SK-N-SH (cell line): ENCODE measurements at regions not wholly inside any gene's neighbourhood (a gene's known extent, or its start where the extent isn't known, plus 50 kb on each side); places are given as distances from the start of the nearest gene placed in this dataset.

ENCODE experiments used
- CTCF ChIA-PET: fragments of 300-600, 350-600 bp; formaldehyde crosslinking; extraction: SDS; loops from one replicate; lab custom pipeline; 2021; lab: Yijun Ruan, JAX
- POLR2A ChIA-PET: fragments of 350-600 bp; sonication (Branson Sonifier 250); formaldehyde crosslinking; extraction: SDS; loops from one replicate; lab custom pipeline; 2020; ENCODE audit warnings: antibody characterized with exemption, inconsistent platforms; lab: Yijun Ruan, JAX
- DNase-seq: peaks from one replicate; pipeline ENCODE4 v3.0.0; 2012
- H2AFZ ChIP-seq: fragments of 200-600 bp; sonication (generic); 2 replicates; pipeline ENCODE4 v1.8.1; 2016; ENCODE audit warnings: antibody characterized with exemption, mild to moderate bottlenecking, low read depth
- H3F3A ChIP-seq: fragments of 200-600 bp; sonication (generic); replicated peaks from 2 replicates; pipeline ENCODE3; 2016; ENCODE audit warnings: antibody characterized with exemption, mild to moderate bottlenecking; ENCODE audit not compliant: insufficient read depth
- H3K27ac ChIP-seq, 2 experiments: fragments of 200-500 bp in 1 of 2; fragments of 200-600 bp in 1 of 2; sonication (Bioruptor generic) in 1 of 2; sonication (generic), shearing (Covaris generic) in 1 of 2; 2 replicates each; pipeline versions ENCODE4 v1.5.1 to v1.6.1; 2014 to 2016; ENCODE audit warnings: low read depth in 2 of 2, inconsistent platforms in 1 of 2, low read length in 1 of 2, mild to moderate bottlenecking in 1 of 2, mixed read lengths in 1 of 2
- H3K27me3 ChIP-seq: fragments of 200-600 bp; sonication (generic), shearing (Covaris generic); 2 replicates; pipeline ENCODE4 v1.6.1; 2016; ENCODE audit warnings: mixed run types; ENCODE audit not compliant: insufficient read depth
- H3K36me3 ChIP-seq, 2 experiments: fragments of 200-500 bp in 1 of 2; fragments of 200-600 bp in 1 of 2; sonication (Bioruptor generic) in 1 of 2; sonication (generic) in 1 of 2; replicated peaks in 1 of 2; 2 replicates each; pipeline versions ENCODE3 to v1.5.1; 2014 to 2016; ENCODE audit warnings: low read length in 1 of 2, mild to moderate bottlenecking in 1 of 2; ENCODE audit not compliant: insufficient read depth in 2 of 2, control insufficient read depth in 1 of 2
- H3K4me1 ChIP-seq, 2 experiments: fragments of 200-500 bp in 1 of 2; fragments of 200-600 bp in 1 of 2; sonication (Bioruptor generic) in 1 of 2; sonication (generic), shearing (Covaris generic) in 1 of 2; 2 replicates each; pipeline versions ENCODE4 v1.5.1 to v1.6.1; 2014 to 2016; ENCODE audit warnings: low read depth in 1 of 2, low read length in 1 of 2, mixed run types in 1 of 2; ENCODE audit not compliant: insufficient read depth in 2 of 2, control insufficient read depth in 1 of 2
- H3K4me2 ChIP-seq: fragments of 200-600 bp; sonication (generic), shearing (Covaris generic); 2 replicates; pipeline ENCODE4 v1.6.1; 2017; ENCODE audit warnings: mixed run types
- H3K4me3 ChIP-seq, 2 experiments: fragments of 200-500 bp in 1 of 2; fragments of 200-600 bp in 1 of 2; sonication (Bioruptor generic) in 1 of 2; sonication (generic), shearing (Covaris generic) in 1 of 2; 2 replicates each; pipeline versions ENCODE4 v1.5.1 to v1.8.1; 2014 to 2016; ENCODE audit warnings: low read depth in 2 of 2, inconsistent platforms in 1 of 2, low read length in 1 of 2, mild to moderate bottlenecking in 1 of 2, mixed read lengths in 1 of 2, moderate library complexity in 1 of 2
- H3K79me2 ChIP-seq: fragments of 200-600 bp; sonication (generic); 2 replicates; pipeline ENCODE4 v1.8.1; 2017; ENCODE audit warnings: mild to moderate bottlenecking; ENCODE audit not compliant: insufficient read depth
- H3K9ac ChIP-seq: fragments of 200-600 bp; sonication (generic); 2 replicates; pipeline ENCODE4 v1.6.1; 2017; ENCODE audit warnings: mixed run types
- H3K9me2 ChIP-seq: fragments of 200-600 bp; sonication (generic); 2 replicates; pipeline ENCODE4 v1.6.1; 2017; ENCODE audit warnings: mixed run types
- H3K9me3 ChIP-seq: fragments of 200-600 bp; sonication (generic); 2 replicates; pipeline ENCODE4 v1.6.1; 2017; ENCODE audit warnings: mixed run types, mild to moderate bottlenecking, moderate library complexity
- H4K20me1 ChIP-seq: fragments of 200-600 bp; sonication (generic); 2 replicates; pipeline ENCODE4 v1.6.1; 2017; ENCODE audit warnings: mild to moderate bottlenecking, mixed run types; ENCODE audit not compliant: insufficient read depth
- CHD2 ChIP-seq: fragments of 150-350 bp; IDR thresholded peaks from 2 replicates; pipeline ENCODE4 v1.6.1; 2018; ENCODE audit warnings: low read length; ENCODE audit not compliant: partially characterized antibody
- EZH2phosphoT487 ChIP-seq: fragments of 200-600 bp; sonication (generic); IDR thresholded peaks from 2 replicates; pipeline ENCODE4 v1.6.1; 2017; ENCODE audit warnings: low read depth, mixed run types, mild to moderate bottlenecking, antibody characterized with exemption, moderate library complexity, borderline replicate concordance
- FOXJ3 ChIP-seq: sonication (generic); formaldehyde crosslinking; IDR thresholded peaks from 2 replicates; pipeline ENCODE4 v1.5.1; 2020; ENCODE audit warnings: mild to moderate bottlenecking, missing genetic modification reagents
- GATA2 ChIP-seq: sonication (generic); formaldehyde crosslinking; IDR thresholded peaks from 2 replicates; pipeline ENCODE4 v1.5.0; 2020; ENCODE audit warnings: mild to moderate bottlenecking, missing genetic modification reagents
- JUND ChIP-seq: IDR thresholded peaks from 2 replicates; pipeline ENCODE4 v1.4.0; 2012
- MXI1 ChIP-seq: IDR thresholded peaks from 2 replicates; pipeline ENCODE4 v1.6.1; 2012; ENCODE audit warnings: mild to moderate bottlenecking, low read depth, low read length, improper control_type of control experiment
- POLR2AphosphoS5 ChIP-seq: IDR thresholded peaks from 2 replicates; pipeline ENCODE4 v1.6.1; 2012; ENCODE audit warnings: low read depth, low read length
- RAD21 ChIP-seq: IDR thresholded peaks from 2 replicates; pipeline ENCODE4 v1.6.1; 2012; ENCODE audit warnings: mild to moderate bottlenecking, low read length
- SIN3A ChIP-seq: IDR thresholded peaks from 2 replicates; pipeline ENCODE4 v1.6.1; 2012; ENCODE audit warnings: low read depth, mild to moderate bottlenecking, low read length, moderate library complexity, borderline replicate concordance
- SMC3 ChIP-seq: IDR thresholded peaks from 2 replicates; pipeline ENCODE4 v1.6.1; 2012; ENCODE audit warnings: low read depth, low read length, improper control_type of control experiment
- TEAD4 ChIP-seq: IDR thresholded peaks from 2 replicates; pipeline ENCODE4 v1.4.0; 2012; ENCODE audit warnings: mild to moderate bottlenecking, borderline replicate concordance; ENCODE audit not compliant: insufficient read depth
- WGBS: methylation state at CpG from one replicate; pipeline ENCODE4 v1.1.6; 2017; ENCODE audit warnings: low lambda C conversion rate; 5-methylcytosine and 5-hydroxymethylcytosine counted together
- TF ChIP-seq, protein P1 (sequence below): IDR thresholded peaks from 2 replicates; pipeline ENCODE4 v1.4.0; 2012; ENCODE audit warnings: low read depth
- TF ChIP-seq, protein P2 (sequence below): fragments of 200-600 bp; sonication (generic); IDR thresholded peaks from 2 replicates; pipeline ENCODE4 v1.6.1; 2017; ENCODE audit warnings: antibody characterized with exemption, mild to moderate bottlenecking, moderate library complexity
- TF ChIP-seq, protein P3 (sequence below): fragments of 150-350 bp; IDR thresholded peaks from 2 replicates; pipeline ENCODE4 v1.6.1; 2016; ENCODE audit warnings: mild to moderate bottlenecking, low read depth, low read length
- TF ChIP-seq, protein P4 (sequence below): IDR thresholded peaks from 2 replicates; pipeline ENCODE4 v1.4.0; 2012; ENCODE audit warnings: low read depth, borderline replicate concordance

DNA sequence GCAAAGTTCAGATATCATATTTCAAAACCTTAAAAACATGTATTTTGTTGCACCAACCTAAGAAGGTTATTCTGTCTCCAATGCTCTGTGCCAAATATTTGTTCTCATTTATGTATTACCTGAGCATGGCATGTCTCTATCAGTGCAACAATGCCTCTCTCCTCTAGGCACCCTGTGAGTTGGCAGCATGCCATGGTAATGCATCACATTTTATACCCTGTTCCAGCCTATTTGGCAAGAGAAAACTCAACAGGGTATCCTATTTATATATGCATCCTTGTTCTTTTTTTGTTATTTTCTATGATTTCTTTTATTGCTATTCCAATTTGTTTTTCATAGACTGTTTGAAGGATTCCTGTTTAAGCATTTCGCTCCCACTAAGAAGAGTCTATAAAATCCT is 126.3 kb upstream of the NRXN1 start:
- Histone ChIP-seq H3K4me1 (no peaks in the 10 kb centered on the region), H2AFZ (no peak overlapping the region), H3K9ac (no peak overlapping the region), H3K9me2 (no peaks in the 10 kb centered on the region), H3K27me3 (no peaks in the 10 kb centered on the region), H3K9me3 (no peaks in the 10 kb centered on the region), H3K4me2 (no peak overlapping the region), H3F3A (no peaks in the 10 kb centered on the region), H3K27ac (no peak overlapping the region), H3K4me3 (no peak overlapping the region), H3K79me2 (no peaks in the 10 kb centered on the region), H3K36me3 (no peaks in the 10 kb centered on the region), H4K20me1 (no peaks in the 10 kb centered on the region)
- ChIA-PET CTCF (no interaction called here), POLR2A (no interaction called here)
- DNase-seq = no peak
- TF ChIP-seq TEAD4 (no peak), RAD21 (no peak), SIN3A (no peak), SMC3 (no peak), JUND (no peak), CHD2 (no peak), FOXJ3 (CRISPR knock-in tag) (no peak), MXI1 (no peak), POLR2AphosphoS5 (no peak), EZH2phosphoT487 (no peak), GATA2 (CRISPR knock-in tag) (no peak)
- TF ChIP-seq, protein P1, sequence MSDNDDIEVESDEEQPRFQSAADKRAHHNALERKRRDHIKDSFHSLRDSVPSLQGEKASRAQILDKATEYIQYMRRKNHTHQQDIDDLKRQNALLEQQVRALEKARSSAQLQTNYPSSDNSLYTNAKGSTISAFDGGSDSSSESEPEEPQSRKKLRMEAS = no peak
- TF ChIP-seq, protein P2, sequence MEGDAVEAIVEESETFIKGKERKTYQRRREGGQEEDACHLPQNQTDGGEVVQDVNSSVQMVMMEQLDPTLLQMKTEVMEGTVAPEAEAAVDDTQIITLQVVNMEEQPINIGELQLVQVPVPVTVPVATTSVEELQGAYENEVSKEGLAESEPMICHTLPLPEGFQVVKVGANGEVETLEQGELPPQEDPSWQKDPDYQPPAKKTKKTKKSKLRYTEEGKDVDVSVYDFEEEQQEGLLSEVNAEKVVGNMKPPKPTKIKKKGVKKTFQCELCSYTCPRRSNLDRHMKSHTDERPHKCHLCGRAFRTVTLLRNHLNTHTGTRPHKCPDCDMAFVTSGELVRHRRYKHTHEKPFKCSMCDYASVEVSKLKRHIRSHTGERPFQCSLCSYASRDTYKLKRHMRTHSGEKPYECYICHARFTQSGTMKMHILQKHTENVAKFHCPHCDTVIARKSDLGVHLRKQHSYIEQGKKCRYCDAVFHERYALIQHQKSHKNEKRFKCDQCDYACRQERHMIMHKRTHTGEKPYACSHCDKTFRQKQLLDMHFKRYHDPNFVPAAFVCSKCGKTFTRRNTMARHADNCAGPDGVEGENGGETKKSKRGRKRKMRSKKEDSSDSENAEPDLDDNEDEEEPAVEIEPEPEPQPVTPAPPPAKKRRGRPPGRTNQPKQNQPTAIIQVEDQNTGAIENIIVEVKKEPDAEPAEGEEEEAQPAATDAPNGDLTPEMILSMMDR = no peak
- TF ChIP-seq, protein P3, sequence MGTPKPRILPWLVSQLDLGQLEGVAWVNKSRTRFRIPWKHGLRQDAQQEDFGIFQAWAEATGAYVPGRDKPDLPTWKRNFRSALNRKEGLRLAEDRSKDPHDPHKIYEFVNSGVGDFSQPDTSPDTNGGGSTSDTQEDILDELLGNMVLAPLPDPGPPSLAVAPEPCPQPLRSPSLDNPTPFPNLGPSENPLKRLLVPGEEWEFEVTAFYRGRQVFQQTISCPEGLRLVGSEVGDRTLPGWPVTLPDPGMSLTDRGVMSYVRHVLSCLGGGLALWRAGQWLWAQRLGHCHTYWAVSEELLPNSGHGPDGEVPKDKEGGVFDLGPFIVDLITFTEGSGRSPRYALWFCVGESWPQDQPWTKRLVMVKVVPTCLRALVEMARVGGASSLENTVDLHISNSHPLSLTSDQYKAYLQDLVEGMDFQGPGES = no peak
- TF ChIP-seq, protein P4, sequence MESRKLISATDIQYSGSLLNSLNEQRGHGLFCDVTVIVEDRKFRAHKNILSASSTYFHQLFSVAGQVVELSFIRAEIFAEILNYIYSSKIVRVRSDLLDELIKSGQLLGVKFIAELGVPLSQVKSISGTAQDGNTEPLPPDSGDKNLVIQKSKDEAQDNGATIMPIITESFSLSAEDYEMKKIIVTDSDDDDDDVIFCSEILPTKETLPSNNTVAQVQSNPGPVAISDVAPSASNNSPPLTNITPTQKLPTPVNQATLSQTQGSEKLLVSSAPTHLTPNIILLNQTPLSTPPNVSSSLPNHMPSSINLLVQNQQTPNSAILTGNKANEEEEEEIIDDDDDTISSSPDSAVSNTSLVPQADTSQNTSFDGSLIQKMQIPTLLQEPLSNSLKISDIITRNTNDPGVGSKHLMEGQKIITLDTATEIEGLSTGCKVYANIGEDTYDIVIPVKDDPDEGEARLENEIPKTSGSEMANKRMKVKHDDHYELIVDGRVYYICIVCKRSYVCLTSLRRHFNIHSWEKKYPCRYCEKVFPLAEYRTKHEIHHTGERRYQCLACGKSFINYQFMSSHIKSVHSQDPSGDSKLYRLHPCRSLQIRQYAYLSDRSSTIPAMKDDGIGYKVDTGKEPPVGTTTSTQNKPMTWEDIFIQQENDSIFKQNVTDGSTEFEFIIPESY = no peak
- 38% methylated on average over 1 of the region's 1 CpG for WGBS
